ENCODE measurements at regions not wholly inside any gene's neighbourhood (a gene's known extent, or its start where the extent isn't known, plus 50 kb on each side); places are given as distances from the start of the nearest gene placed in this dataset.

DNA sequence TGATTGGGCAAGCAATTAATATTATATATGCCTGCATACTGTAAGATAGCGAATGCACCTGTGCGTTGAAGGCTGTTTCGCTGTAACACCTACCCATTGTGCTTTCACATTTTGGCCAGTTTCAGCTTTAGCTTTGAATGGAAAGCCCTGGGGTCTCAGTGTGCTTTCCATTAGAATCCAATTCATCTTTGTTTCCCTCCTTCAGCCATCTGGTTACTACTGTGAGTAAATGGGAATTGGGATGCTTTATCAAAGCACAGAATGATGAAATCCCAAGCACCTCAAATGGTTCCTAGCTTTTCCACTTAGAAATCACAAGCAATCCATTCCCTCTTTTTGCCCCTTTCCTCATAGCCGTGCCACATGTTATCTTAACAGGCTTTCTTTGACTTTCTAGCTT lies 127.1 kb downstream of the HDGFL1 start:
- TF ChIP-seq, protein P1, sequence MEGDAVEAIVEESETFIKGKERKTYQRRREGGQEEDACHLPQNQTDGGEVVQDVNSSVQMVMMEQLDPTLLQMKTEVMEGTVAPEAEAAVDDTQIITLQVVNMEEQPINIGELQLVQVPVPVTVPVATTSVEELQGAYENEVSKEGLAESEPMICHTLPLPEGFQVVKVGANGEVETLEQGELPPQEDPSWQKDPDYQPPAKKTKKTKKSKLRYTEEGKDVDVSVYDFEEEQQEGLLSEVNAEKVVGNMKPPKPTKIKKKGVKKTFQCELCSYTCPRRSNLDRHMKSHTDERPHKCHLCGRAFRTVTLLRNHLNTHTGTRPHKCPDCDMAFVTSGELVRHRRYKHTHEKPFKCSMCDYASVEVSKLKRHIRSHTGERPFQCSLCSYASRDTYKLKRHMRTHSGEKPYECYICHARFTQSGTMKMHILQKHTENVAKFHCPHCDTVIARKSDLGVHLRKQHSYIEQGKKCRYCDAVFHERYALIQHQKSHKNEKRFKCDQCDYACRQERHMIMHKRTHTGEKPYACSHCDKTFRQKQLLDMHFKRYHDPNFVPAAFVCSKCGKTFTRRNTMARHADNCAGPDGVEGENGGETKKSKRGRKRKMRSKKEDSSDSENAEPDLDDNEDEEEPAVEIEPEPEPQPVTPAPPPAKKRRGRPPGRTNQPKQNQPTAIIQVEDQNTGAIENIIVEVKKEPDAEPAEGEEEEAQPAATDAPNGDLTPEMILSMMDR (IDR thresholded peaks at IDR 0.05), result no peak
- TF ChIP-seq POLR2A (IDR thresholded peaks at IDR 0.05), result no peak
- TF ChIP-seq EP300 (IDR thresholded peaks at IDR 0.05), result no peak

Measured in tibial nerve (tissue), 4 donors.